Glutamatergic neuron (in vitro differentiated cells): ENCODE measurements at regions not wholly inside any gene's neighbourhood (a gene's known extent, or its start where the extent isn't known, plus 50 kb on each side); places are given as distances from the start of the nearest gene placed in this dataset.

Experiments
- DNase-seq: peaks from one replicate; pipeline ENCODE4 v3.0.0; 2022
- H3K27ac Mint-ChIP-seq: one replicate; pipeline ENCODE4 v1.8.0; 2020; ENCODE audit warnings: mild to moderate bottlenecking, mixed read lengths, inconsistent platforms; ENCODE audit not compliant: unreplicated experiment
- H3K27me3 Mint-ChIP-seq: one replicate; pipeline ENCODE4 v1.8.0; 2020; ENCODE audit warnings: mild to moderate bottlenecking, moderate library complexity, mixed read lengths, inconsistent platforms; ENCODE audit not compliant: unreplicated experiment
- H3K36me3 Mint-ChIP-seq: one replicate; pipeline ENCODE4 v1.8.0; 2020; ENCODE audit warnings: mild to moderate bottlenecking, mixed read lengths, inconsistent platforms; ENCODE audit not compliant: unreplicated experiment
- H3K4me1 Mint-ChIP-seq: one replicate; pipeline ENCODE4 v1.8.0; 2020; ENCODE audit warnings: mild to moderate bottlenecking, low read depth, mixed read lengths, inconsistent platforms; ENCODE audit not compliant: unreplicated experiment
- H3K4me3 Mint-ChIP-seq: one replicate; pipeline ENCODE4 v1.8.0; 2020; ENCODE audit warnings: mild to moderate bottlenecking, mixed read lengths, inconsistent platforms; ENCODE audit not compliant: unreplicated experiment
- H3K9me3 Mint-ChIP-seq: one replicate; pipeline ENCODE4 v1.8.0; 2020; ENCODE audit warnings: mild to moderate bottlenecking, moderate library complexity, mixed read lengths, inconsistent platforms; ENCODE audit not compliant: unreplicated experiment
- CTCF ChIP-seq: fragments of 200-600 bp; sonication (generic); IDR thresholded peaks from one replicate; pipeline ENCODE4 v1.5.0; 2021; ENCODE audit not compliant: partially characterized antibody, unreplicated experiment

DNA sequence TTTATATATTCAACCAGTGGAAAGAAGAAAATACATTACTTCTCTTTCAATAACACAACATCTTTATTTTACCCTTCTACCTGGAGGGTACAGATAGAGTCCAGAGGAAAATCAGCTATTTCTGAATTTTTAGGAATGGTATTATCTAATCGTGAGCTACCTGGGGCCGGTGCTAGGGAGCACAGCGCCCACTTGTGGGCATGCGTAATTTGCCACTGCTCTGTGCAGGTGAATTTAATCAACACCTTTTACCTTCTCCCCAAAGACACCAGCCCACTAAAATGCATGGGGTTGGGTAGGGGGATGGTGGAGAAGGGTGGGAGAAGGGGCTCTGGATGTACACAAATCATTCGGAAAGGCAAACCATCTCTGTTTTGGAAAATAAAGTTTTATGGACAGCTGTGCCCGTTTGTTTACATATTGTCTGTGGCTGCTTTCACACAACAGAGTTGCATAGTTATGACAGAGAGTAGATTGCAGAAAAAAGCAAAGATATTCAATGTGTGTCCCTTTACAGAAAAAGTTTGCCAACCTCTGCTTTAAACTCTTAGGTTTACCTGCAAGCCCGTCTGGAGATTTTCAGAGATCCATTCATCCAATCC is 51.5 kb upstream of the DCC start:
- Mint-ChIP-seq H3K27me3 (no peaks in the 10 kb centered on the region), H3K4me3 (no peak overlapping the region), H3K4me1 (peaks cover 12% of the 10 kb centered on the region), H3K27ac (no peak overlapping the region), H3K36me3 (no peaks in the 10 kb centered on the region), H3K9me3 (no peaks in the 10 kb centered on the region)
- TF ChIP-seq CTCF, result peak; percentile 89
- peak; percentile 42 for DNase-seq

- Mint-ChIP-seq H3K27ac (no peak overlapping the region), H3K9me3 (no peaks in the 10 kb centered on the region), H3K4me1 (peaks cover 12% of the 10 kb centered on the region), H3K36me3 (no peaks in the 10 kb centered on the region), H3K4me3 (no peak overlapping the region), H3K27me3 (no peaks in the 10 kb centered on the region)
- TF ChIP-seq CTCF, result no peak
- DNase-seq, result no peak
Measured at GRCh38 chr18:52289392-52289791, 50.6 kb upstream of the DCC start.
